HEK293 (cell line): ENCODE measurements at regions not wholly inside any gene's neighbourhood (a gene's known extent, or its start where the extent isn't known, plus 50 kb on each side); places are given as distances from the start of the nearest gene placed in this dataset.

Source experiments
- GLIS2 ChIP-seq: fragments of 450-650 bp; formaldehyde crosslinking; IDR thresholded peaks from 2 replicates; pipeline ENCODE4 v1.5.1; 2016; ENCODE audit warnings: missing biosample characterization, missing genetic modification characterization
- MEIS1 ChIP-seq: sonication (generic); formaldehyde crosslinking; IDR thresholded peaks from 2 replicates; pipeline ENCODE4 v1.8.1; 2022; ENCODE audit warnings: missing genetic modification reagents, mild to moderate bottlenecking, borderline replicate concordance
- ZNF274 ChIP-seq, 2 experiments: fragments of 200-500 bp in 1 of 2; fragments of 450-650 bp in 1 of 2; sonication (Bioruptor generic) in 1 of 2; formaldehyde crosslinking in 1 of 2; IDR thresholded peaks; 2 replicates each; pipeline versions ENCODE4 v1.5.1 to v1.6.1; 2014 to 2016; ENCODE audit warnings: borderline replicate concordance in 1 of 2, inconsistent platforms in 1 of 2, low read length in 1 of 2, missing biosample characterization in 1 of 2, missing genetic modification characterization in 1 of 2
- TF ChIP-seq, protein P1 (sequence below): fragments of 450-650 bp; formaldehyde crosslinking; IDR thresholded peaks from 2 replicates; pipeline ENCODE4 v1.5.1; 2016; ENCODE audit warnings: missing biosample characterization, missing genetic modification characterization
- TF ChIP-seq, protein P2 (sequence below): fragments of 450-650 bp; formaldehyde crosslinking; IDR thresholded peaks from 2 replicates; pipeline ENCODE4 v1.5.1; 2016; ENCODE audit warnings: missing biosample characterization, missing genetic modification characterization
- TF ChIP-seq, protein P3 (sequence below): fragments of 450-650 bp; formaldehyde crosslinking; IDR thresholded peaks from 2 replicates; pipeline ENCODE4 v1.5.1; 2016; ENCODE audit warnings: missing biosample characterization, missing genetic modification characterization, borderline replicate concordance
- TF ChIP-seq, protein P4 (sequence below): fragments of 450-650 bp; formaldehyde crosslinking; IDR thresholded peaks from 2 replicates; pipeline ENCODE4 v1.5.1; 2016; ENCODE audit warnings: missing biosample characterization, missing genetic modification characterization, borderline replicate concordance

DNA sequence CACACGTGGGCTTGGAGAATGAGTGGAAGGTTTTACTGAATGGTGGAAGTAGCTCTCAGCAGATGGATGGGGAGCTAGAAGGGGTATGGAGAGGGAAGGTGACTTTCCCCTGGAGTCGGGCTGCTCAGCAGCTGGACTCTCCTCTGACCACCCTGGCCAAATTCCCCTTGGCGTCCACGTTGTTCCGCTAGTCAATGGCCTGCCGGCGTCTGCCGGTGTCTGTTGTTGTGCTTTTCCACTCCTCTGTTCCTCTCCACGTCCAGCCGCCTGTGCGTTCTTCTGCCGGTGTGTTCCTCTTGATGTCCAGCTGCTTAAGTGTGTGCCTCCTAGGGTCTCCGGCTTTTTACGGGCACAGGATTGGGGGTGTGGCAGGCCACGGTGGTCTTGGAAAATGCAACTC lies 203.5 kb downstream of the MYRFL start:
- TF ChIP-seq, protein P1, sequence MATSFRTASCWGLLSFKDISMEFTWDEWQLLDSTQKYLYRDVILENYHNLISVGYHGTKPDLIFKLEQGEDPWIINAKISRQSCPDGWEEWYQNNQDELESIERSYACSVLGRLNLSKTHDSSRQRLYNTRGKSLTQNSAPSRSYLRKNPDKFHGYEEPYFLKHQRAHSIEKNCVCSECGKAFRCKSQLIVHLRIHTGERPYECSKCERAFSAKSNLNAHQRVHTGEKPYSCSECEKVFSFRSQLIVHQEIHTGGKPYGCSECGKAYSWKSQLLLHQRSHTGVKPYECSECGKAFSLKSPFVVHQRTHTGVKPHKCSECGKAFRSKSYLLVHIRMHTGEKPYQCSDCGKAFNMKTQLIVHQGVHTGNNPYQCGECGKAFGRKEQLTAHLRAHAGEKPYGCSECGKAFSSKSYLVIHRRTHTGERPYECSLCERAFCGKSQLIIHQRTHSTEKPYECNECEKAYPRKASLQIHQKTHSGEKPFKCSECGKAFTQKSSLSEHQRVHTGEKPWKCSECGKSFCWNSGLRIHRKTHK (tag by site-specific recombination), result no peak
- TF ChIP-seq MEIS1 (CRISPR knock-in tag) (no peak), GLIS2 (tag by site-specific recombination) (no peak), ZNF274 (IDR thresholded peaks at IDR 0.05; ENCODE audit: low read length) (no peak), ZNF274 (tag by site-specific recombination; IDR thresholded peaks at IDR 0.05; ENCODE audit: borderline replicate concordance) (no peak)
- TF ChIP-seq, protein P2, sequence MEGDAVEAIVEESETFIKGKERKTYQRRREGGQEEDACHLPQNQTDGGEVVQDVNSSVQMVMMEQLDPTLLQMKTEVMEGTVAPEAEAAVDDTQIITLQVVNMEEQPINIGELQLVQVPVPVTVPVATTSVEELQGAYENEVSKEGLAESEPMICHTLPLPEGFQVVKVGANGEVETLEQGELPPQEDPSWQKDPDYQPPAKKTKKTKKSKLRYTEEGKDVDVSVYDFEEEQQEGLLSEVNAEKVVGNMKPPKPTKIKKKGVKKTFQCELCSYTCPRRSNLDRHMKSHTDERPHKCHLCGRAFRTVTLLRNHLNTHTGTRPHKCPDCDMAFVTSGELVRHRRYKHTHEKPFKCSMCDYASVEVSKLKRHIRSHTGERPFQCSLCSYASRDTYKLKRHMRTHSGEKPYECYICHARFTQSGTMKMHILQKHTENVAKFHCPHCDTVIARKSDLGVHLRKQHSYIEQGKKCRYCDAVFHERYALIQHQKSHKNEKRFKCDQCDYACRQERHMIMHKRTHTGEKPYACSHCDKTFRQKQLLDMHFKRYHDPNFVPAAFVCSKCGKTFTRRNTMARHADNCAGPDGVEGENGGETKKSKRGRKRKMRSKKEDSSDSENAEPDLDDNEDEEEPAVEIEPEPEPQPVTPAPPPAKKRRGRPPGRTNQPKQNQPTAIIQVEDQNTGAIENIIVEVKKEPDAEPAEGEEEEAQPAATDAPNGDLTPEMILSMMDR (tag by site-specific recombination), result no peak
- TF ChIP-seq, protein P3, sequence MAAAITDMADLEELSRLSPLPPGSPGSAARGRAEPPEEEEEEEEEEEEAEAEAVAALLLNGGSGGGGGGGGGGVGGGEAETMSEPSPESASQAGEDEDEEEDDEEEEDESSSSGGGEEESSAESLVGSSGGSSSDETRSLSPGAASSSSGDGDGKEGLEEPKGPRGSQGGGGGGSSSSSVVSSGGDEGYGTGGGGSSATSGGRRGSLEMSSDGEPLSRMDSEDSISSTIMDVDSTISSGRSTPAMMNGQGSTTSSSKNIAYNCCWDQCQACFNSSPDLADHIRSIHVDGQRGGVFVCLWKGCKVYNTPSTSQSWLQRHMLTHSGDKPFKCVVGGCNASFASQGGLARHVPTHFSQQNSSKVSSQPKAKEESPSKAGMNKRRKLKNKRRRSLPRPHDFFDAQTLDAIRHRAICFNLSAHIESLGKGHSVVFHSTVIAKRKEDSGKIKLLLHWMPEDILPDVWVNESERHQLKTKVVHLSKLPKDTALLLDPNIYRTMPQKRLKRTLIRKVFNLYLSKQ, result no peak
- TF ChIP-seq, protein P4, sequence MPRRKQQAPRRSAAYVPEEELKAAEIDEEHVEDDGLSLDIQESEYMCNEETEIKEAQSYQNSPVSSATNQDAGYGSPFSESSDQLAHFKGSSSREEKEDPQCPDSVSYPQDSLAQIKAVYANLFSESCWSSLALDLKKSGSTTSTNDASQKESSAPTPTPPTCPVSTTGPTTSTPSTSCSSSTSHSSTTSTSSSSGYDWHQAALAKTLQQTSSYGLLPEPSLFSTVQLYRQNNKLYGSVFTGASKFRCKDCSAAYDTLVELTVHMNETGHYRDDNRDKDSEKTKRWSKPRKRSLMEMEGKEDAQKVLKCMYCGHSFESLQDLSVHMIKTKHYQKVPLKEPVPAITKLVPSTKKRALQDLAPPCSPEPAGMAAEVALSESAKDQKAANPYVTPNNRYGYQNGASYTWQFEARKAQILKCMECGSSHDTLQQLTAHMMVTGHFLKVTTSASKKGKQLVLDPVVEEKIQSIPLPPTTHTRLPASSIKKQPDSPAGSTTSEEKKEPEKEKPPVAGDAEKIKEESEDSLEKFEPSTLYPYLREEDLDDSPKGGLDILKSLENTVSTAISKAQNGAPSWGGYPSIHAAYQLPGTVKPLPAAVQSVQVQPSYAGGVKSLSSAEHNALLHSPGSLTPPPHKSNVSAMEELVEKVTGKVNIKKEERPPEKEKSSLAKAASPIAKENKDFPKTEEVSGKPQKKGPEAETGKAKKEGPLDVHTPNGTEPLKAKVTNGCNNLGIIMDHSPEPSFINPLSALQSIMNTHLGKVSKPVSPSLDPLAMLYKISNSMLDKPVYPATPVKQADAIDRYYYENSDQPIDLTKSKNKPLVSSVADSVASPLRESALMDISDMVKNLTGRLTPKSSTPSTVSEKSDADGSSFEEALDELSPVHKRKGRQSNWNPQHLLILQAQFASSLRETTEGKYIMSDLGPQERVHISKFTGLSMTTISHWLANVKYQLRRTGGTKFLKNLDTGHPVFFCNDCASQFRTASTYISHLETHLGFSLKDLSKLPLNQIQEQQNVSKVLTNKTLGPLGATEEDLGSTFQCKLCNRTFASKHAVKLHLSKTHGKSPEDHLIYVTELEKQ (tag by site-specific recombination), result no peak
